ENCODE measurements at regions not wholly inside any gene's neighbourhood (a gene's known extent, or its start where the extent isn't known, plus 50 kb on each side); places are given as distances from the start of the nearest gene placed in this dataset.

DNA sequence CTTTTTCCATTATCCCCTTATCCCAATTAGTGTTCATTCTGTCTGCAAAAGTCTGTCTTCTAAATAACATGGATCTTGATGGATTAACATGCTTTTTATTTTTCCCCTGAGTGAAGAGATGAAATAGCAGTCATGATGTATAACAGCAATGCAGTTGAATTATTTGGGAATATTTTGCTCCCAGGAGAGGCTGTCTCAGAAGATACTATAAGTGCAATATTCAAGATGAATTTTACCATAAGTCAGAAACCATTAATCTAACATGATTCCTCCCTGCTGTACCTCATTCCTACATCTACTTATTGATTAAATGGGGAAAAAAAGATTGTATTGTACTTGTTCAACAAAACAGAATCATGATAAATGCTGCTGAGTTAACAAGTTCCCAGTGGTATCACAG, 233.2 kb upstream of the KCNIP4 start:
- ChIA-PET POLR2A (ENCODE audit: low non-redundant PET) (no interaction called here), CTCF (no interaction called here)
- no peaks in the 10 kb centered on the region for H3K4me1 ChIP-seq (ENCODE audit: insufficient read depth, low read length, poor library complexity, severe bottlenecking)
- no peak overlapping the region for H3K4me3 ChIP-seq (ENCODE audit: low read depth, low read length, poor library complexity, severe bottlenecking)
- no peak overlapping the region for H3K27ac ChIP-seq (ENCODE audit: low read depth, low read length, poor library complexity, severe bottlenecking)
- no peak for DNase-seq (ENCODE audit: low spot score)
- peaks cover 4% of the 10 kb centered on the region for H3K9me3 ChIP-seq (ENCODE audit: low read depth, low read length, poor library complexity, severe bottlenecking)
- intact Hi-C loops (cut with micrococcal nuclease; ENCODE audit: unreplicated experiment) = no loop called here
- BruUV-seq (replicated peaks) = no TSS peak
- no peaks in the 10 kb centered on the region for H3K36me3 ChIP-seq (ENCODE audit: insufficient read depth, low read length, poor library complexity, severe bottlenecking)
- no peaks in the 10 kb centered on the region for H3K27me3 ChIP-seq (replicated peaks; ENCODE audit: insufficient read depth, low read depth, low read length, poor library complexity)
- TF ChIP-seq EZH2 (IDR thresholded peaks at IDR 0.05; ENCODE audit: borderline replicate concordance, low read depth, low read length, poor library complexity, severe bottlenecking) = no peak
- TF ChIP-seq, protein P1, sequence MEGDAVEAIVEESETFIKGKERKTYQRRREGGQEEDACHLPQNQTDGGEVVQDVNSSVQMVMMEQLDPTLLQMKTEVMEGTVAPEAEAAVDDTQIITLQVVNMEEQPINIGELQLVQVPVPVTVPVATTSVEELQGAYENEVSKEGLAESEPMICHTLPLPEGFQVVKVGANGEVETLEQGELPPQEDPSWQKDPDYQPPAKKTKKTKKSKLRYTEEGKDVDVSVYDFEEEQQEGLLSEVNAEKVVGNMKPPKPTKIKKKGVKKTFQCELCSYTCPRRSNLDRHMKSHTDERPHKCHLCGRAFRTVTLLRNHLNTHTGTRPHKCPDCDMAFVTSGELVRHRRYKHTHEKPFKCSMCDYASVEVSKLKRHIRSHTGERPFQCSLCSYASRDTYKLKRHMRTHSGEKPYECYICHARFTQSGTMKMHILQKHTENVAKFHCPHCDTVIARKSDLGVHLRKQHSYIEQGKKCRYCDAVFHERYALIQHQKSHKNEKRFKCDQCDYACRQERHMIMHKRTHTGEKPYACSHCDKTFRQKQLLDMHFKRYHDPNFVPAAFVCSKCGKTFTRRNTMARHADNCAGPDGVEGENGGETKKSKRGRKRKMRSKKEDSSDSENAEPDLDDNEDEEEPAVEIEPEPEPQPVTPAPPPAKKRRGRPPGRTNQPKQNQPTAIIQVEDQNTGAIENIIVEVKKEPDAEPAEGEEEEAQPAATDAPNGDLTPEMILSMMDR (conservative IDR thresholded peaks at IDR 0.05; ENCODE audit: low read depth, low read length) = no peak

DNA sequence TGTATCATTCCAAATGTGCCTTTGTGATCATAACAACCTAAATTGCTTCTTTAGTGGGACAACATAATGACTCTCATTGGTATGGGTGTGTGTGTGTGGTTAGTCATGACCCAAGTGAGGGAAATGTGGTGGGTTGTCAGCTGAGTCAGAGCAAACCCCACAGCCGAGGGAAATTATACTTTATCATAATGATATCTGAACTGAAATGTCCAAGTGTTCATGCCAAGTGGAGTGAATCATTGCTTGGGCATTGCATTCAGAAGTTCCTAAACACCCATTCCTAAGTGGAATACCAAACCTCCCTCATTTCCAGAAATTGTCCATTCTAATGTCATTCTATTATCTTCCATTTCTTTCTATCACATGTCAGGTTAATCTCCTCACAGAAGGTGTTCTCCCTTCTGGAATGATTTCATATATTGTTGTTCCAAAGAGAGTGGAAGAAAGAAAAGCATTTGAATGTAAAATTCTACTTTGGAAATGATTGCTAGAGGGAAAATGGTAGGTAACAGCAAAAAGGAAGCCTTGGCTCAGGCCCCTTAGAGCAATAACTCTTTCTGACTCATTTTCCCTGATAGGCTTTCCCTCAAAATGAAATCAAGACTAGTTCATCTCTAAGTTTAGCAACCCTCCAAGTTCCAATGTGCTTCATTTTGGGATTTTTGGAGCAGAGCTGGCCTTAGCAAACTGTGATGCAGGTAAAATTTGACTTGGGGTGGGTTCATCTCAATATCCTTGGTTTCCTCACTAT, 230.7 kb upstream of the KCNIP4 start:
- peaks cover 4% of the 10 kb centered on the region for H3K9me3 ChIP-seq (ENCODE audit: low read depth, low read length, poor library complexity, severe bottlenecking)
- H3K4me1 ChIP-seq (ENCODE audit: insufficient read depth, low read length, poor library complexity, severe bottlenecking) = no peaks in the 10 kb centered on the region
- intact Hi-C loops (cut with micrococcal nuclease; ENCODE audit: unreplicated experiment) = no loop called here
- H3K27me3 ChIP-seq (replicated peaks; ENCODE audit: insufficient read depth, low read depth, low read length, poor library complexity) = no peaks in the 10 kb centered on the region
- H3K4me3 ChIP-seq (ENCODE audit: low read depth, low read length, poor library complexity, severe bottlenecking) = no peak overlapping the region
- no peak overlapping the region for H3K27ac ChIP-seq (ENCODE audit: low read depth, low read length, poor library complexity, severe bottlenecking)
- CTCF ChIA-PET = no interaction called here
- no peaks in the 10 kb centered on the region for H3K36me3 ChIP-seq (ENCODE audit: insufficient read depth, low read length, poor library complexity, severe bottlenecking)
- POLR2A ChIA-PET (ENCODE audit: low non-redundant PET) = no interaction called here
- DNase-seq (ENCODE audit: low spot score) = no peak
- TF ChIP-seq EZH2 (IDR thresholded peaks at IDR 0.05; ENCODE audit: borderline replicate concordance, low read depth, low read length, poor library complexity, severe bottlenecking) = no peak
- TF ChIP-seq, protein P1 (conservative IDR thresholded peaks at IDR 0.05; ENCODE audit: low read depth, low read length) = no peak
- no TSS peak for BruUV-seq (replicated peaks)

GRCh38 chr4:22174640-22175039, 226.1 kb upstream of the KCNIP4 start:
- H3K9me3 ChIP-seq (ENCODE audit: low read depth, low read length, poor library complexity, severe bottlenecking) = peaks cover 4% of the 10 kb centered on the region
- no TSS peak for BruUV-seq (replicated peaks)
- no peak overlapping the region for H3K4me3 ChIP-seq (ENCODE audit: low read depth, low read length, poor library complexity, severe bottlenecking)
- TF ChIP-seq, protein P1 (conservative IDR thresholded peaks at IDR 0.05; ENCODE audit: low read depth, low read length) = no peak
- no peak for TF ChIP-seq EZH2 (IDR thresholded peaks at IDR 0.05; ENCODE audit: borderline replicate concordance, low read depth, low read length, poor library complexity, severe bottlenecking)
- ChIA-PET CTCF (no interaction called here), POLR2A (ENCODE audit: low non-redundant PET) (no interaction called here)
- H3K27me3 ChIP-seq (replicated peaks; ENCODE audit: insufficient read depth, low read depth, low read length, poor library complexity) = no peaks in the 10 kb centered on the region
- H3K27ac ChIP-seq (ENCODE audit: low read depth, low read length, poor library complexity, severe bottlenecking) = no peak overlapping the region
- H3K36me3 ChIP-seq (ENCODE audit: insufficient read depth, low read length, poor library complexity, severe bottlenecking) = no peaks in the 10 kb centered on the region
- DNase-seq (ENCODE audit: low spot score) = no peak
- no peaks in the 10 kb centered on the region for H3K4me1 ChIP-seq (ENCODE audit: insufficient read depth, low read length, poor library complexity, severe bottlenecking)
- intact Hi-C loops (cut with micrococcal nuclease; ENCODE audit: unreplicated experiment) = no loop called here
